ENCODE measurements at regions not wholly inside any gene's neighbourhood (a gene's known extent, or its start where the extent isn't known, plus 50 kb on each side); places are given as distances from the start of the nearest gene placed in this dataset.

DNA sequence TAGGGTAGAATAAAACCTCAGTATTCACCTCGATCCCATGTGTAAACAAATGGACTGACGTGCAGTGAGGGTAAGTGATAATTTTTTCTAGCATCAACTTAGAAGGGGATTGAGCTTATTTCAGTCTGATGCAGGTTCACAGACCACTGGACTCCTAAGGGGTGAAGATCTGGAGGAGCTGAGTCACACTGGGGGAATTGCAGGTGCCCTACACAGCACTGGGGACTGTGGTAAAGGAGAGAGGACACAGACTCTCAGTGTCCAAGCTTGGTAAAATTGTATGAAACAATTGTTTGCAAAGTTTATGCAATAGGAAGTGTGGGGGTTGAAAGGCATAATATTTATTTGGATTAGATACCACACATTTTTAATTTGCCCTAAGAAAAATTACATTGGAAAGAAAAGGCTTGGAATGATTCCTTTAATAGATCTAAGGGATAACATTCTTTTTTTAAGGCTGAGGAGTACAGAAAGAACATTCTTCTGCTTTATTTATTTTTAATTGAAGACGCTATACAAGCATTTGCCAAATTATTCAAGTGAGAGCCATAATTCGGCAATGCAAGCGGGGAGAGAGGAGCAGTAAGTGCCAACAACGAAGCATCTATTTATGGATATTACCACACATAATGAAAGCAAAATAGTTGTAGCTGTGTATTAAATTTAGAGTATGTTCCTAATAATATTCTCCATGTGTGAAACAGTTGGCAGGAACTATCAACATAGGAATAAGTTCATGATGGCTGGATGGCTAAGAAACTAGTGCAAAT, 766.9 kb upstream of the ADAMTS16 start:
- Histone ChIP-seq H3K27me3 (ENCODE audit: insufficient read depth, low read depth) (no peaks in the 10 kb centered on the region), H3K4me1 (ENCODE audit: low read depth, poor library complexity, severe bottlenecking) (no peaks in the 10 kb centered on the region), H3K9ac (no peak overlapping the region), H3K27ac (no peak overlapping the region), H3K79me2 (ENCODE audit: insufficient read depth, low read depth) (no peaks in the 10 kb centered on the region), H4K20me1 (ENCODE audit: insufficient read depth) (no peaks in the 10 kb centered on the region), H3K4me2 (no peak overlapping the region), H3K36me3 (ENCODE audit: insufficient read depth) (no peaks in the 10 kb centered on the region), H2AFZ (ENCODE audit: low read depth) (no peak overlapping the region), H3K4me3 (IDR thresholded peaks at IDR 0.05; ENCODE audit: insufficient read depth, low read depth, low read length) (no peak overlapping the region)
- TF ChIP-seq, protein P1, sequence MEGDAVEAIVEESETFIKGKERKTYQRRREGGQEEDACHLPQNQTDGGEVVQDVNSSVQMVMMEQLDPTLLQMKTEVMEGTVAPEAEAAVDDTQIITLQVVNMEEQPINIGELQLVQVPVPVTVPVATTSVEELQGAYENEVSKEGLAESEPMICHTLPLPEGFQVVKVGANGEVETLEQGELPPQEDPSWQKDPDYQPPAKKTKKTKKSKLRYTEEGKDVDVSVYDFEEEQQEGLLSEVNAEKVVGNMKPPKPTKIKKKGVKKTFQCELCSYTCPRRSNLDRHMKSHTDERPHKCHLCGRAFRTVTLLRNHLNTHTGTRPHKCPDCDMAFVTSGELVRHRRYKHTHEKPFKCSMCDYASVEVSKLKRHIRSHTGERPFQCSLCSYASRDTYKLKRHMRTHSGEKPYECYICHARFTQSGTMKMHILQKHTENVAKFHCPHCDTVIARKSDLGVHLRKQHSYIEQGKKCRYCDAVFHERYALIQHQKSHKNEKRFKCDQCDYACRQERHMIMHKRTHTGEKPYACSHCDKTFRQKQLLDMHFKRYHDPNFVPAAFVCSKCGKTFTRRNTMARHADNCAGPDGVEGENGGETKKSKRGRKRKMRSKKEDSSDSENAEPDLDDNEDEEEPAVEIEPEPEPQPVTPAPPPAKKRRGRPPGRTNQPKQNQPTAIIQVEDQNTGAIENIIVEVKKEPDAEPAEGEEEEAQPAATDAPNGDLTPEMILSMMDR (conservative IDR thresholded peaks at IDR 0.05; ENCODE audit: low read depth, low read length): no peak

GRCh38 chr5:4374866-4375265, 765.3 kb upstream of the ADAMTS16 start:
- no peaks in the 10 kb centered on the region for H3K4me1 ChIP-seq (ENCODE audit: low read depth, poor library complexity, severe bottlenecking)
- H4K20me1 ChIP-seq (ENCODE audit: insufficient read depth): no peaks in the 10 kb centered on the region
- TF ChIP-seq, protein P1 (conservative IDR thresholded peaks at IDR 0.05; ENCODE audit: low read depth, low read length): no peak
- H2AFZ ChIP-seq (ENCODE audit: low read depth): no peak overlapping the region
- no peak overlapping the region for H3K27ac ChIP-seq
- H3K36me3 ChIP-seq (ENCODE audit: insufficient read depth): no peaks in the 10 kb centered on the region
- no peaks in the 10 kb centered on the region for H3K79me2 ChIP-seq (ENCODE audit: insufficient read depth, low read depth)
- no peaks in the 10 kb centered on the region for H3K27me3 ChIP-seq (ENCODE audit: insufficient read depth, low read depth)
- H3K4me2 ChIP-seq: no peak overlapping the region
- H3K4me3 ChIP-seq (IDR thresholded peaks at IDR 0.05; ENCODE audit: insufficient read depth, low read depth, low read length): no peak overlapping the region
- H3K9ac ChIP-seq: no peak overlapping the region

- H3K79me2 ChIP-seq (ENCODE audit: insufficient read depth, low read depth): no peaks in the 10 kb centered on the region
- H3K4me1 ChIP-seq (ENCODE audit: low read depth, poor library complexity, severe bottlenecking): no peaks in the 10 kb centered on the region
- H3K27me3 ChIP-seq (ENCODE audit: insufficient read depth, low read depth): no peaks in the 10 kb centered on the region
- H3K27ac ChIP-seq: no peak overlapping the region
- no peak overlapping the region for H3K9ac ChIP-seq
- H4K20me1 ChIP-seq (ENCODE audit: insufficient read depth): no peaks in the 10 kb centered on the region
- no peak overlapping the region for H3K4me3 ChIP-seq (IDR thresholded peaks at IDR 0.05; ENCODE audit: insufficient read depth, low read depth, low read length)
- TF ChIP-seq, protein P1 (conservative IDR thresholded peaks at IDR 0.05; ENCODE audit: low read depth, low read length): no peak
- H3K4me2 ChIP-seq: no peak overlapping the region
- no peaks in the 10 kb centered on the region for H3K36me3 ChIP-seq (ENCODE audit: insufficient read depth)
- H2AFZ ChIP-seq (ENCODE audit: low read depth): no peak overlapping the region
These were observed 764.5 kb upstream of the ADAMTS16 start for GRCh38 chr5:4375640-4376039.

DNA sequence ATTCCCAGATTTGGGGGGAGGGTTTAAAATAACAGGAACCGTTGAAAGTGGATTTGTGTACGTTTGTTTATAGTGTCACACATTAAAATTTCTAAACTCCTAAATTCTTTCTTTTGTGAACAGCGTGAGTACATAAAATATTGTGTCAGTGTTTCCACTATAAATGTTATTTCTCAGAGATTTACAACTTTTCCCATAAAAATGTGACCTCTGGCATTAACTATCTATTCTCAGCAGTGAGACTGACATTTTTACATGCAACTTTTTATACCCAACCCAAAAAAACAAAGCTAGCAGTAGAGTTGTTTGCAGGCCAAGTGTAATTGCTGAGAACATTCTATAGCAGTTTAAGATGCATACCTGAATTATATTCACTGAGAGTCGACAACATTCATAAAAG, 757.0 kb upstream of the ADAMTS16 start:
- H4K20me1 ChIP-seq (ENCODE audit: insufficient read depth): no peaks in the 10 kb centered on the region
- H3K79me2 ChIP-seq (ENCODE audit: insufficient read depth, low read depth): no peaks in the 10 kb centered on the region
- H3K27ac ChIP-seq: no peak overlapping the region
- TF ChIP-seq, protein P1 (conservative IDR thresholded peaks at IDR 0.05; ENCODE audit: low read depth, low read length): no peak
- H3K4me3 ChIP-seq (IDR thresholded peaks at IDR 0.05; ENCODE audit: insufficient read depth, low read depth, low read length): no peak overlapping the region
- H3K27me3 ChIP-seq (ENCODE audit: insufficient read depth, low read depth): no peaks in the 10 kb centered on the region
- H3K4me1 ChIP-seq (ENCODE audit: low read depth, poor library complexity, severe bottlenecking): no peaks in the 10 kb centered on the region
- H3K4me2 ChIP-seq: no peak overlapping the region
- H3K9ac ChIP-seq: no peak overlapping the region
- H2AFZ ChIP-seq (ENCODE audit: low read depth): no peak overlapping the region
- no peaks in the 10 kb centered on the region for H3K36me3 ChIP-seq (ENCODE audit: insufficient read depth)
